Osteocyte (in vitro differentiated cells): ENCODE measurements at regions not wholly inside any gene's neighbourhood (a gene's known extent, or its start where the extent isn't known, plus 50 kb on each side); places are given as distances from the start of the nearest gene placed in this dataset.

Experiments used
- DNase-seq: peaks from one replicate; pipeline ENCODE4 v3.0.0; 2021; ENCODE audit warnings: mixed read lengths; ENCODE audit not compliant: unreplicated experiment; ENCODE audit errors: extremely low spot score
- H3K27ac Mint-ChIP-seq: one replicate; pipeline ENCODE4 v1.8.0; 2021; ENCODE audit warnings: mild to moderate bottlenecking, mixed read lengths; ENCODE audit not compliant: unreplicated experiment
- H3K27me3 Mint-ChIP-seq: one replicate; pipeline ENCODE4 v1.8.0; 2021; ENCODE audit warnings: mixed read lengths; ENCODE audit not compliant: unreplicated experiment
- H3K36me3 Mint-ChIP-seq: one replicate; pipeline ENCODE4 v1.8.0; 2021; ENCODE audit warnings: mixed read lengths; ENCODE audit not compliant: unreplicated experiment
- H3K4me1 Mint-ChIP-seq: one replicate; pipeline ENCODE4 v1.8.0; 2021; ENCODE audit warnings: mixed read lengths; ENCODE audit not compliant: unreplicated experiment
- H3K4me3 Mint-ChIP-seq: one replicate; pipeline ENCODE4 v1.8.0; 2021; ENCODE audit warnings: mild to moderate bottlenecking, moderate library complexity, mixed read lengths; ENCODE audit not compliant: unreplicated experiment
- H3K9me3 Mint-ChIP-seq: one replicate; pipeline ENCODE4 v1.8.0; 2021; ENCODE audit warnings: mixed read lengths; ENCODE audit not compliant: unreplicated experiment
- TF ChIP-seq, protein P1 (sequence below): fragments of 200-600 bp; sonication (generic); IDR thresholded peaks from 2 replicates; pipeline ENCODE4 v1.5.0; 2021; ENCODE audit warnings: antibody characterized with exemption, mild to moderate bottlenecking, moderate library complexity

DNA sequence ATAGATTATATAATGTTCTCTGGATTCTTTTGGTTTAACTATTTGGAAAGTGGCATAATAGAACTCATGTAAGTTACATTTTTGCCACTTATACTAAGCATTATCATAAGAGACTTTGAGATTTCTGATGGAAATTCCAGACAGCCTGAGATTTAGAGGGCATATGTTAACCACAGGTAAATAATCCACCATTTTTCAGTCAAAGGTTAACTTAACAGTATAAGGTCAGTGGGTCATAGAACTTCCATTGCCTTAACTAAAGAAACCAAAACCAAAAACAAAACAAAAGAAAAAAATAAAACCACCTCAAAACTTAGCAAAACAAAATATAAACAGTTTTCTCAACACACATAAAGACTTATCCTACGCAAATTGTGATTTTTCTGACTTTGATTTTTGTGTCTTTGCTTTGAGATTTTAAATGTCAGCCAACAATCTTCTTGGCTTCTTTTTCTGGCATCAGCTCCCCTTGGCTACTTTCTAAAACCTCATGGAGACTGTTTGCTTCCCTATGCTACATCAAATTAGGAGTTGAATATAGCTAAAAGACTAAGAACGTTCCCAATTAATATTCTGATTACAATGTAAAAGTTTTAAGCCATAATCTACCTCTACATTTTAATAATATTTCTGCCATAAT, 430.1 kb upstream of the DAB2 start:
- TF ChIP-seq, protein P1, sequence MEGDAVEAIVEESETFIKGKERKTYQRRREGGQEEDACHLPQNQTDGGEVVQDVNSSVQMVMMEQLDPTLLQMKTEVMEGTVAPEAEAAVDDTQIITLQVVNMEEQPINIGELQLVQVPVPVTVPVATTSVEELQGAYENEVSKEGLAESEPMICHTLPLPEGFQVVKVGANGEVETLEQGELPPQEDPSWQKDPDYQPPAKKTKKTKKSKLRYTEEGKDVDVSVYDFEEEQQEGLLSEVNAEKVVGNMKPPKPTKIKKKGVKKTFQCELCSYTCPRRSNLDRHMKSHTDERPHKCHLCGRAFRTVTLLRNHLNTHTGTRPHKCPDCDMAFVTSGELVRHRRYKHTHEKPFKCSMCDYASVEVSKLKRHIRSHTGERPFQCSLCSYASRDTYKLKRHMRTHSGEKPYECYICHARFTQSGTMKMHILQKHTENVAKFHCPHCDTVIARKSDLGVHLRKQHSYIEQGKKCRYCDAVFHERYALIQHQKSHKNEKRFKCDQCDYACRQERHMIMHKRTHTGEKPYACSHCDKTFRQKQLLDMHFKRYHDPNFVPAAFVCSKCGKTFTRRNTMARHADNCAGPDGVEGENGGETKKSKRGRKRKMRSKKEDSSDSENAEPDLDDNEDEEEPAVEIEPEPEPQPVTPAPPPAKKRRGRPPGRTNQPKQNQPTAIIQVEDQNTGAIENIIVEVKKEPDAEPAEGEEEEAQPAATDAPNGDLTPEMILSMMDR = no peak
- Mint-ChIP-seq H3K4me3 (no peak overlapping the region), H3K27ac (no peak overlapping the region), H3K27me3 (no peaks in the 10 kb centered on the region), H3K36me3 (no peaks in the 10 kb centered on the region), H3K4me1 (peaks cover 14% of the 10 kb centered on the region), H3K9me3 (peaks cover 3% of the 10 kb centered on the region)
- DNase-seq = no peak

DNA sequence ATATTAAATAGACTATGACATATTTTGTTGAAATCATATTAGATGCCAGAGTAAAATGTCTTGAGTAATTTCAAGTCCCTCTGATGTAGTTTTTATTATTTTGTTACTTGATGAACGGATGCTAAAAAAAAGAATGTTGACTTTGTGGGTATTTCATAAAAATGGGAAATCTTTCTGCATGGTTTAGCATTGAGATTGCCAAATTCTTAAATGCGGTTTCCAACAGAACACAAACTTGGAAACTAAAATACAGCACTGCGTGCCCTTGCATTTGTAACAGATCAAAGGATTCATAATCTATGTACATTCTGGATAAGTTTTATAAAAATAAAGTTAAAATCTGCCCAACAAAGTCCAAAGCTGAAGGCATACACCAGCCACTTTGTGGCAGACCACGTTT, 425.5 kb upstream of the DAB2 start:
- Mint-ChIP-seq H3K27ac (no peak overlapping the region), H3K27me3 (no peaks in the 10 kb centered on the region), H3K4me1 (no peaks in the 10 kb centered on the region), H3K36me3 (no peaks in the 10 kb centered on the region), H3K9me3 (peaks cover 8% of the 10 kb centered on the region), H3K4me3 (no peak overlapping the region)
- DNase-seq = no peak
- TF ChIP-seq, protein P1 = no peak

DNA sequence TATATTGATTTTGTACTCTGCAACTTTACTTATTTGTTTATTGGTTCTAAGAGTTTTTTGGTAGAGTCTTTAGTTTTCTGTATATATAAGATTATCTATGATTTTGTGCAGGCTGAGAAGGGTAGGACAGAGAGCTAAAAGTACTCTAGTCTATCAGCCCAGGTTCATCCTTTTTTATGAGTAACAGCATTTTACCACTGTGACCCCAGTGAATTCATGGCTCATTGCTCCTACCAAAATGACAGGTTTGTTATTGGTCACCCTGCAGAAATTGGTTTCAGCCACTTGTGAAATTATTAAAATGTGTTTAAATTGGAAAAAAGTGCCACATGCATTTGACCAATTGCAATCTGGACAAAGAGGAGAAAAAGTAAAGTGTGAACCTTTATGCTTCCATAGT, 421.4 kb upstream of the DAB2 start:
- peaks cover 23% of the 10 kb centered on the region for H3K4me1 Mint-ChIP-seq
- peaks cover 8% of the 10 kb centered on the region for H3K9me3 Mint-ChIP-seq
- TF ChIP-seq, protein P1 = no peak
- DNase-seq = no peak
- H3K27ac Mint-ChIP-seq = no peak overlapping the region
- H3K27me3 Mint-ChIP-seq = no peaks in the 10 kb centered on the region
- H3K4me3 Mint-ChIP-seq = no peak overlapping the region
- H3K36me3 Mint-ChIP-seq = no peaks in the 10 kb centered on the region

DNA sequence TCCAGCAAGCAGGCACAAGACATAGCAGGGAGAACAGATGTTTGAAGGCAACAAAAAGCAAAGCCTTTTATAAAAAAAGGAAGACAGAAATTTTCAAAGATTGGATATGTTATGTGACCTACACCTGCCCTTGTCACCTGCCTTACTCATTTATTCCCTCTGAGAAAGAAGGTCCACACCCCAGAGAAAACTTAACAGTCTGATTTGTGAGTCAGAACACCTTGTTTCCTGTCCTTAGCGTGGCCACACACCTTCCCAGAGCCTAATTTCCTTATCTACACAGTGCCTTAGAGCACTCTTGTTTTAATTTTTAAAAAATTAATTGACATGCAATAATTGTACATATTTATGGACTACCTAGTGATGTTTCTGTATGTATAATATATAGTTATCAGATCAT, 419.0 kb upstream of the DAB2 start:
- Mint-ChIP-seq H3K36me3 (no peaks in the 10 kb centered on the region), H3K4me3 (no peak overlapping the region), H3K4me1 (peaks cover 23% of the 10 kb centered on the region)

DNA sequence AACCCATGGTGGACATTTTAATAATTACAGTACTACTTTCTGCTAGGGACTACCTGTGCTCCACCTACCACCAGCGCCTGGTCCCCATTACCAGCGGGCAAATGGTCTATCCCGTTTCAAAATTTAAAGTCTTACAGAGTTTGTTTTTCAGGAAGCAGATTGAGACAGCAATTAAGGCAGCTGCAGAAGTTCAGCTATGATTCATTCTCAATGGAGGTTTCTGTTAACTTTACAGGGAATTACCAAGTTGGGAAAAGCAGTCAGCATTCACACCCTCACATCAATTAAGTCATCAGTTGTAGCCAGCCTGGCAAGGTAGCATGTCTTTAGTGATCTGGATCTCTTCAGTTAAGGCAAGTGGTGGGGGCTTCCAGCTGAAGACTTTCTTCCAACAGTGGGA, 410.6 kb upstream of the DAB2 start:
- H3K27ac Mint-ChIP-seq = no peak overlapping the region
- no peak for DNase-seq

More for the DNA sequence above, 419.0 kb upstream of the DAB2 start:
- H3K9me3 Mint-ChIP-seq = peaks cover 15% of the 10 kb centered on the region
- peak overlapping the region; percentile 66 for H3K27ac Mint-ChIP-seq
- no peaks in the 10 kb centered on the region for H3K27me3 Mint-ChIP-seq
- TF ChIP-seq, protein P1 = no peak
- DNase-seq = no peak

More for the DNA sequence above, 410.6 kb upstream of the DAB2 start:
- Mint-ChIP-seq H3K4me1 (peaks cover 10% of the 10 kb centered on the region), H3K36me3 (no peaks in the 10 kb centered on the region), H3K4me3 (no peak overlapping the region), H3K9me3 (peaks cover 9% of the 10 kb centered on the region), H3K27me3 (no peaks in the 10 kb centered on the region)
- TF ChIP-seq, protein P1 = no peak
